ENCODE measurements at regions not wholly inside any gene's neighbourhood (a gene's known extent, or its start where the extent isn't known, plus 50 kb on each side); places are given as distances from the start of the nearest gene placed in this dataset.
"Not testable (repeated sequence)": the region's sequence is repeated elsewhere in the genome, so short reads cannot be mapped to it uniquely, and the experiment has no call there.

DNA sequence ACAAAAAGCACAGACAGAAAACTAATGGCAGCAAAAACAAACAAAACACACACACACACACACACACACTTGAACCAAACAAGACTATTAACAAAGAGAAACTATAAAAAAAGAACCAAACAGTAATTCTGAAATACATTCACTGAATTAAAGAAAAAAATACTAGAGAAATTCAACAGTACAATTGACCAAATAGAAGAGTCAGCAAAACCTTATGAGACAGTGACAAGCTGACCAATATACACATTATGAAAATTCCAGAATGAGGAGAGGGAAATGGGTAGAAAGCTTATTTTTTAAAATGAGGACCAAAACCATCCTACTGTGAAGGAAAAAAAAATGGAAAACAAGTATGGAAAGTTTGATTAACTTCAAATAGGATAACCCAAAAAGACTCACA is 212.2 kb upstream of the BTBD3 start:
- H3K9ac ChIP-seq (ENCODE audit: low read depth, low read length, poor library complexity, severe bottlenecking), result no peak overlapping the region
- TF ChIP-seq, protein P1, sequence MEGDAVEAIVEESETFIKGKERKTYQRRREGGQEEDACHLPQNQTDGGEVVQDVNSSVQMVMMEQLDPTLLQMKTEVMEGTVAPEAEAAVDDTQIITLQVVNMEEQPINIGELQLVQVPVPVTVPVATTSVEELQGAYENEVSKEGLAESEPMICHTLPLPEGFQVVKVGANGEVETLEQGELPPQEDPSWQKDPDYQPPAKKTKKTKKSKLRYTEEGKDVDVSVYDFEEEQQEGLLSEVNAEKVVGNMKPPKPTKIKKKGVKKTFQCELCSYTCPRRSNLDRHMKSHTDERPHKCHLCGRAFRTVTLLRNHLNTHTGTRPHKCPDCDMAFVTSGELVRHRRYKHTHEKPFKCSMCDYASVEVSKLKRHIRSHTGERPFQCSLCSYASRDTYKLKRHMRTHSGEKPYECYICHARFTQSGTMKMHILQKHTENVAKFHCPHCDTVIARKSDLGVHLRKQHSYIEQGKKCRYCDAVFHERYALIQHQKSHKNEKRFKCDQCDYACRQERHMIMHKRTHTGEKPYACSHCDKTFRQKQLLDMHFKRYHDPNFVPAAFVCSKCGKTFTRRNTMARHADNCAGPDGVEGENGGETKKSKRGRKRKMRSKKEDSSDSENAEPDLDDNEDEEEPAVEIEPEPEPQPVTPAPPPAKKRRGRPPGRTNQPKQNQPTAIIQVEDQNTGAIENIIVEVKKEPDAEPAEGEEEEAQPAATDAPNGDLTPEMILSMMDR (conservative IDR thresholded peaks at IDR 0.05; ENCODE audit: low read length), result no peak
- TF ChIP-seq EZH2phosphoT487 (IDR thresholded peaks at IDR 0.05; ENCODE audit: borderline replicate concordance), result no peak
- H2AFZ ChIP-seq (ENCODE audit: low read length), result no peak overlapping the region
- H3K4me3 ChIP-seq (ENCODE audit: low read length, poor library complexity, severe bottlenecking), result no peak overlapping the region
- H4K20me1 ChIP-seq (ENCODE audit: insufficient read depth, low read length, poor library complexity, severe bottlenecking), result no peaks in the 10 kb centered on the region
- no peaks in the 10 kb centered on the region for H3K9me3 ChIP-seq (ENCODE audit: insufficient read depth, low read depth, low read length)
- H3K4me1 ChIP-seq (ENCODE audit: insufficient read depth, low read length, poor library complexity, severe bottlenecking), result peaks cover 3% of the 10 kb centered on the region
- no peak overlapping the region for H3K4me2 ChIP-seq (ENCODE audit: low read depth, low read length, poor library complexity, severe bottlenecking)
- no peaks in the 10 kb centered on the region for H3K9me2 ChIP-seq (replicated peaks; ENCODE audit: low read depth, low read length)
- H3K27me3 ChIP-seq (ENCODE audit: insufficient read depth, low read length, poor library complexity, severe bottlenecking), result no peaks in the 10 kb centered on the region
- no peaks in the 10 kb centered on the region for H3K36me3 ChIP-seq (ENCODE audit: insufficient read depth, low read length)
- H3K79me2 ChIP-seq (ENCODE audit: insufficient read depth, low read length), result no peaks in the 10 kb centered on the region
- no peaks in the 10 kb centered on the region for H3F3A ChIP-seq (ENCODE audit: low read depth)

DNA sequence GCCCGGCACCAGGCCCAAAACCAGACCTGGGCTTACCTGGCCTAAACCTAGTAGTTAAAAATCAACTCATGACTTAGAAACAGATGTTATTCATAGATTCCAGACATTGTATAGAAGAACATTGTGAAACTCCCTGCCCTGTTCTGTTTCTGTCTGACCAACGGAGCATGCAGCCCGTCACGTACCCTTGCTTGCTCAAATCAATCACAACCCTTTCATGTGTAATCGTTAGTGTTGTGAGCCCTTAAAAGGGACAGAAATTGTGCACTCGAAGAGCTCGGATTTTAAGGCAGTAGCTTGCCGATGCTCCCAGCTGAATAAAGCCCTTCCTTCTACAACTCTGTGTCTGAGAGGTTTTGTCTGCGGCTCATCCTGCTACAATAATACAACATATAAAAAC is 209.5 kb upstream of the BTBD3 start:
- not testable (repeated sequence) for H2AFZ ChIP-seq (ENCODE audit: low read length); H3K36me3 ChIP-seq (ENCODE audit: insufficient read depth, low read length); H3K4me3 ChIP-seq (ENCODE audit: low read length, poor library complexity, severe bottlenecking); H3K4me2 ChIP-seq (ENCODE audit: low read depth, low read length, poor library complexity, severe bottlenecking); H3F3A ChIP-seq (ENCODE audit: low read depth); H3K9me3 ChIP-seq (ENCODE audit: insufficient read depth, low read depth, low read length); H3K79me2 ChIP-seq (ENCODE audit: insufficient read depth, low read length); H3K4me1 ChIP-seq (ENCODE audit: insufficient read depth, low read length, poor library complexity, severe bottlenecking); H3K9me2 ChIP-seq (replicated peaks; ENCODE audit: low read depth, low read length); H3K9ac ChIP-seq (ENCODE audit: low read depth, low read length, poor library complexity, severe bottlenecking); H3K27me3 ChIP-seq (ENCODE audit: insufficient read depth, low read length, poor library complexity, severe bottlenecking); H4K20me1 ChIP-seq (ENCODE audit: insufficient read depth, low read length, poor library complexity, severe bottlenecking)

DNA sequence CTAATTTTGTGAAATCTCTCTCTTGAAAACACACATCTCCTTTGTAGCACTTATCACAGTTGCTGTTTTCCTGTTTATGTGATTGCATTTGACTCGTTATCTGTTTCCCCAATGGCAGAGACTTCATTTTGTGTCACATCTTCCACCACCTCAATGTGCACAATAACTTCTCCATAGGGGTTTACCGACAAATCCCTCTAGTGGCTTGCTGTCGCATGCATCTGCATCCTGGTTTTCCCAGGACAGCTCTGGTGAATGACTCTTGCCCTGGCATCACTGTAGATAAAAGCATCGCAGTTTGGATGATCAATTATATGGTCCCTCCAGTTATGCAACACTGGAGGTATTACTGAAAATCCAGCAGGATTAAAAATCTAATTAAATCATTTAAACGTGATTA is 206.5 kb upstream of the BTBD3 start:
- no peaks in the 10 kb centered on the region for H3K9me3 ChIP-seq (ENCODE audit: insufficient read depth, low read depth, low read length)
- H3K36me3 ChIP-seq (ENCODE audit: insufficient read depth, low read length), result no peaks in the 10 kb centered on the region
- H3K4me2 ChIP-seq (ENCODE audit: low read depth, low read length, poor library complexity, severe bottlenecking), result no peak overlapping the region
- no peaks in the 10 kb centered on the region for H3F3A ChIP-seq (ENCODE audit: low read depth)
- H3K4me3 ChIP-seq (ENCODE audit: low read length, poor library complexity, severe bottlenecking), result no peak overlapping the region
- H3K4me1 ChIP-seq (ENCODE audit: insufficient read depth, low read length, poor library complexity, severe bottlenecking), result peaks cover 3% of the 10 kb centered on the region
- no peaks in the 10 kb centered on the region for H3K9me2 ChIP-seq (replicated peaks; ENCODE audit: low read depth, low read length)
- H3K27me3 ChIP-seq (ENCODE audit: insufficient read depth, low read length, poor library complexity, severe bottlenecking), result no peaks in the 10 kb centered on the region
- no peaks in the 10 kb centered on the region for H3K79me2 ChIP-seq (ENCODE audit: insufficient read depth, low read length)
- no peak overlapping the region for H3K9ac ChIP-seq (ENCODE audit: low read depth, low read length, poor library complexity, severe bottlenecking)
- H4K20me1 ChIP-seq (ENCODE audit: insufficient read depth, low read length, poor library complexity, severe bottlenecking), result no peaks in the 10 kb centered on the region
- TF ChIP-seq, protein P1 (conservative IDR thresholded peaks at IDR 0.05; ENCODE audit: low read length), result no peak
- no peak for TF ChIP-seq EZH2phosphoT487 (IDR thresholded peaks at IDR 0.05; ENCODE audit: borderline replicate concordance)
- no peak overlapping the region for H2AFZ ChIP-seq (ENCODE audit: low read length)

DNA sequence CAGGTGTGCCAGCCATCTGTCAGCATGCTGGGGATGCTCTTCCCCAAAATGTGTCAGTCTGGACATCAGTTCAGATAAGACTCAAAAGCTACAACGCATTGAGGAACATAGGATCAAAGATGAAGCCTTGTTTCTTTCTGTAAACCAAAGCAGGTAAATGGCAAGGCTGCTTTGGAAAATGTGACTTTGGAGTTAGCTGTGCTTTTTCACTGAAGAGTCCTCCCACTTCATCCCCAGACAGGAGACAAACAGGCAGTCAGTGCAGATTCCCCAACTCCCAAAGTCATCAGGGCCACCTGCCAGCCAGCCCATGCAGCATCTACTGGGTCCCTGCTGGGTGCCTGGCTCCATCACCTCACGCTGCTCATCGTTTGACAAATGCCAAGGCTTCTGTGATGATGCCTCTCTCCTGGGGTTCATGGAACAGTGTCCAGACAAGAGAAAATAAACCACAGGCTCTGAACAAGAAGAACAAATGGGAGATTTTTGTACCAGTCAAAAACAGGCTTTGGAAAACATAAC is 205.0 kb upstream of the BTBD3 start:
- Histone ChIP-seq H3K9ac (ENCODE audit: low read depth, low read length, poor library complexity, severe bottlenecking) (no peak overlapping the region), H3K4me1 (ENCODE audit: insufficient read depth, low read length, poor library complexity, severe bottlenecking) (peaks cover 6% of the 10 kb centered on the region), H3F3A (ENCODE audit: low read depth) (no peaks in the 10 kb centered on the region), H4K20me1 (ENCODE audit: insufficient read depth, low read length, poor library complexity, severe bottlenecking) (no peaks in the 10 kb centered on the region), H3K27me3 (ENCODE audit: insufficient read depth, low read length, poor library complexity, severe bottlenecking) (no peaks in the 10 kb centered on the region), H3K4me2 (ENCODE audit: low read depth, low read length, poor library complexity, severe bottlenecking) (no peak overlapping the region), H3K79me2 (ENCODE audit: insufficient read depth, low read length) (no peaks in the 10 kb centered on the region), H2AFZ (ENCODE audit: low read length) (no peak overlapping the region), H3K9me3 (ENCODE audit: insufficient read depth, low read depth, low read length) (no peaks in the 10 kb centered on the region), H3K4me3 (ENCODE audit: low read length, poor library complexity, severe bottlenecking) (no peak overlapping the region), H3K9me2 (replicated peaks; ENCODE audit: low read depth, low read length) (no peaks in the 10 kb centered on the region), H3K36me3 (ENCODE audit: insufficient read depth, low read length) (no peaks in the 10 kb centered on the region)
- TF ChIP-seq, protein P1 (conservative IDR thresholded peaks at IDR 0.05; ENCODE audit: low read length), result no peak
- no peak for TF ChIP-seq EZH2phosphoT487 (IDR thresholded peaks at IDR 0.05; ENCODE audit: borderline replicate concordance)
